Stimulated activated CD4-positive, alpha-beta T cell treated with anti-CD3 and anti-CD28 coated beads, TNF-alpha, amount 100 ng/mL, for 1 hour (primary cell): ENCODE measurements at regions not wholly inside any gene's neighbourhood (a gene's known extent, or its start where the extent isn't known, plus 50 kb on each side); places are given as distances from the start of the nearest gene placed in this dataset.

Experiments used
- DNase-seq, 3 donors: peaks; one replicate each; pipeline ENCODE4 v3.0.0-alpha.2; 2020; ENCODE audit warnings: low read depth in 3 of 3, low spot score in 1 of 3

DNA sequence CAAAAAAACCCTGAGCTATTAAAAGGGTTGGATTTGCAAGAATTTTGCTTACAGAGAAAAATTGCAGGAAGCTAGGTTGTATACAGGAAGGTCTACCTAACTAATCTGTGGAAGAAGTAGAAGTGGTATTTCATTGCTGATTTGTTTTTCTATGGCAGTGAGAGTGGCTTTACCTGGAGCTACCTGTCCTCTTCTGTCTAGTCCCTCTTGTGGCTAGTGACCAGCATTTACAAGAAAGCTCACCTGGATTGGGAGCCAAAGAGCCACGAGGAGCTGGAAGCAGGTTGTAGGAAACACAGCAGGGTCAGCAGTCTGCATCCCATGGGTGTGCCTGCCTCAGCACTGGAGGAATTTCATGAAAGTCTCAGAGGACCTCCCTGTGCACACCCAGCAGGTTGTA is 120.3 kb upstream of the RALGAPA2 start:
- DNase-seq = no peak

DNA sequence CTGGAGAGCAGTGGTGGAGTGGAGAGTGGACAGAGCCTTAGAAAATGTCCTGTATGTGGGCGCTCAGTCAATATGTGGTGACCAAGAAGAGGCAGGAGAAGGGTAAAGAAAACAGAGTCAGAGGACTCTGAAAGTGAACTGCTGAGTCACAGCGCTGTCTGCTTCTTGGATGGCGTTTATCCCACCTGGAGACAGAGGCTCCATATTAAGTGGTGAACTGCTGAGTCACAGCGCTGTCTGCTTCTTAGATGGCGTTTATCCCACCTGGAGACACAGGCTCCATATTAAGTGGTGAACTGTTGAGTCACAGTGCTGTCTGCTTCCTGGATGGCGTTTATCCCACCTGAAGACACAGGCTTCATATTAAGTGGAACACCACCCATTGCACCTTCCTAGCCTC is 119.3 kb upstream of the RALGAPA2 start:
- DNase-seq = no peak

DNA sequence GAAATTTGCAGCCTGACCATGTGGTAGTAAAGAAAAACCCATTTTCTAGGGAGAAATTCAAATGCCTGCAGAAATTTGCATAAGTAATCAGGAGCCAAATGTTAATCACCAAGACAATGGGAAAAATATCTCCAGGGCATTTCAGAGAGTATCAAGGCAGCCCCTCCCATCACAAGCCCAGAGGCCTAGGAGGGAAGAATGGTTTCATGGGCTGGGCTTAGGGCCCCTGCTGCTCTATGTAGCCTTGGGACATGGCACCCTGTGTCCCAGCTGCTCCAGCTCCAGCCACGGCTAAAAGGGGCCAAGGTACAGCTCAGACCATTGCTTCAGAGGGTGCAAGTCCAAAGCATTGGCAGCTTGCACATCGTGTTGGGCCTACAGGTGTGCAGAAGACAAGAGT is 117.2 kb upstream of the RALGAPA2 start:
- DNase-seq = no peak

DNA sequence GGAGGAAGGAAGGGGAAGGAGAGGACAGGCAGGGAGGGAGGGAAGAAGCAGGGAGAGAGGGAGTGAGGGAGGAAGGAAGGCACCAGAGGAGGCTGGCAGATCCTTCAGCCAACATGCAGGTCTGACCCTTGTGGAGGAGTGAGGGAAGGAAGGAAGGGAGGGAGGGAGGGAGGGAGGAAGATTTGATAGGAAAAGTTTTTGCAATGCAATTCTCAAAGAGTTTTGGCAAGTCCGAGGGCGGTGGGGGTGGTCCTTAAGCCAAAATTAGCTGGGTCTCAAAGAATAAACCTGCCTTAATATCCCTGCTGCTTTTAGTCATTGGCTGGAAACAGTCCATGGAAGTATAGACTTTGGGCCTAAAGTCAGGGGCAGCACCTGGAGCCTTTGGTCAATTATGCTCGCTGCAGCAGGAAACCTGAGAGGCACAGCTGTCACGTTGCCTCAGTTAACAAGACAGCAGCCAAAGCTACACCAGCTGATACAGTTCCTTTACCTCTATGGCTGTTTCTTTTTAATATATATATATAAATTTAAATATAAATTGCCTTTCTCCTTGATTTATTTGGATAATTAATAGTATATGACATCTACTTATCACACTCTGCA is 115.7 kb upstream of the RALGAPA2 start:
- DNase-seq = no peak

DNA sequence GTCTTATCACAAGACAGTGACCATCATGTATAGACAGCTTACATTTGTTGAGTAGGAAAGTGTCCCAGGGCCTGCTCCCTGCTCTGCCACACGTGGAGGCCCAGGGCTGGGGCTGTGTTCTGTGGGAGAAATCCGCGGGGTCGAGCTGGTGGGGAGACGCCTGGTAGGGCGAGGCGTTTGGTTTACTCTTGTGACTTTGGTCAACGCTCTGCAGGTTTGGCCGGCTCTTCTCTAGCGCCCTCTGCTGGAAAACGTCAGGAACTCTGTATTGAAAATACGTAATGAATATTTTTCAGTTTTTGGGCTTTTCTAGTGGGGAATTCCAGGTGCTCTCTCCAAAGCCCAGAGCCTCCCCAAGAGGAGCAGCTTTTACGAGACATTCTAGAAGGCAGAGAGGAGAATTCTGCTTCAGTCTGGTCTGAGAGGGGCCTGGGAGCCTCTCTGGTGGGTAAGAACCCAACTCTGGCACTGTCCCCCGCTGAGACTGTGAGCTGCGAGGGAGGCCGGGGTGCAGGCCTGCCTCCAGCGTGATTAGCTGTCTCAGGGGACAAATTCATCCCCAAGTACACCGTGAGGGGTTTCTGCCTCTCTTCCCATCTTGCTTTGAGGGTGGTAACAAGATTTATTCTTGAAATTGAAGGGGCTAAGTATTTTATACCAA is 112.6 kb upstream of the RALGAPA2 start:
- peak in 2 of 3 donors; percentile 4 to 7 for DNase-seq

DNA sequence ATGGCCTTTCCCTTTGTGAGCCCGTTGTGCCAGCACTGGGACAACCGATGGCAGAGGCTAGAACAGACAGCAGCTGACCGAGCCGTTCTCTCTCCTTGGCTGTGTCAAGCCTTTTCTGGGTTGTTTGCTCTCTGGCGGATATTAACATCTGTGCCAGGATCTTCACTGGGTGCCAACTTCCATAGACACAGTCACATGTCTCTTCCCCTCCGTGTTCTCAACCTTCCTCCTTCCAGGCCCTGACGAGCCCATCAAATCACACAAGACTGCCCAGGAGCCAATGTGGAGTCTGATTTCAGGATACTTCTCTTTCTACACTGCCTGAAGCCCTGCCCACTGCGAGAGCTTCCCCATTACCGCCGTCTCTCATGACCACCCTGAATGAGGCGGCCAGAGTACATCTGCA is 111.0 kb upstream of the RALGAPA2 start:
- no peak for DNase-seq

DNA sequence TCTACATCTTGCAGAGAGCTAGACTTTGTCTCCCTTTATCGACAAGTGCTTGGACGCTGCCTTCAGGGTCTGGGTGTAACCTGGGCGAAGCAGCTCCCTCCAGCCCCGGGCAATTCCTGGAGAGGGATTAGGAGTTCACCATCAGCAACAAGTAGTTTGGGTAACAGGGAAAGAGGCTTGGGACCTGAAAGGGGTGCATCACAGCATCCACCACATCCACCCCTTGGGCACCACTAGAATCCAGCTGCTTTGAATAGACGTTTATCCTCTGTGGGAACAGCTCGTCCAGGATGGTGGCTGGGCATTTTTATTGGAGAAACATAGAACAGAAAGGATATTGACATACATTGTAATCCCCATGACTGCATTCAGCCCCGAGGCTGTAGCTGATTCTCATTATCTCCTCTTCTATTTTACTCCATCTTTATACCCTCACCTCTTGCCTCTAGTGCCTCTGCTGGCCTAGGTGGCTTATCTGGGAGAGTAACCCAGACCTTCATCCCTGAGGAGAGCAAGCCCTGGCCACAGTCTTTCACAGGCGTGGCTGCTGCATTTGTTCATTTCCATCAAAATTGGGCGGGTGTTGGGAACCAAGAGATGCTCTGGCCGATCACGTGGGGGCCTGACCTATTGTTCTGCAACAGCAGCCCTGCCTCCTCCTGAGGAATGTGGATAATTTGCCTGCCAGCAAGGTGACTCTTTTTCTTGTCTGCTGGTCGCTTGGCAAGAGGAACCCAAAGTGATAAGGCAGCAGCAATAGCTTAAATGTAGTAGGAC is 109.2 kb upstream of the RALGAPA2 start:
- no peak for DNase-seq

DNA sequence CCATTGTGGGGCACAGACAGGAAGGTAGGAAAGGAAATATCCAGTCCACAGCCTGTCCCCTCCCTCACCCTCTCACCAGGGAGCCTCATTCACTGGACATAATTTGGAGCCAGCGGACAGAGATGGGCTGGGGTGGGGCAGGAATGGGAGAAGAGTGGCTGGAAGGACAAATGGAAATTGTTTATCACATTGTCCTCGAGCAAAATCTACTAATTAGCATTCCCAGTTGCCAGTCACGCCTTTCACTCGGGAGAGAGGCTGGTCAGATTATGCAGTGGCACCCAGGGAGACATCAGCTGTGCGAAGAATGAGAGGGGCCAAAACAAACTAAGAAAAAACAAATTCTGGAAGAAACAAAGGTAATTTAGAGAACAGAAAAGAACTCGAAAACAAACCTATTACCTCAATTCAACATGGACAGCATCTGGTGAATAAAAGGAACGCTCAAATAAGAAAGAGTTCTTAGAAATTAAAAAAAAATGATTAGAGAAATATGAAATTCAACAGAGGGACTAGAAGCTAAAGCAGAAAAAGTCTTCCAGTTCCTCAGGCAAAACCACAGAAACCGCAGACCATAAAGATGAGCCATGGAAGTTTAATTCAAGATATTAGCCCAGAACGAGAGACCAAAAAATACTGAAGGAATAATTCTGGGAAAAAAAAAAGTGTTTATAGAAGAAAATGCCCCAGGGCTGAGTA is 108.5 kb upstream of the RALGAPA2 start:
- no peak for DNase-seq

DNA sequence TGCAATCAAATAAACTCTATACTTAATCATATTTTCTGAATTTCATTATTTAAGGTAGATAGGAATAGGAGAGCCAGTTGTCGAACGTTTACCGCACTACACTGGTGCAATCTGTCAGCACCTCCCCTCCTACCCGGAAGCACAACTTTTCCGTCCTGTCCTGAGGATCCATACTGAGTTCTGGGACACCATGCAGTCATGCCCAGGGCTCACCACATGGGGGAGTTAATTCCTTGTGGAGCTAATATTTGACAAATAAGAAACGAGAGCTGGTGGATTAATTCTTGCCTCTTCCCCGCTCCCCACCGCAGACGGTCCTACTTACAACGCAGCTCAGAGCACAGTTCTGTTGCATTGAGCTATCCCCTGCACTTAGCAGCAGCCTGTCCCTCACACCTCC is 107.7 kb upstream of the RALGAPA2 start:
- DNase-seq = no peak

DNA sequence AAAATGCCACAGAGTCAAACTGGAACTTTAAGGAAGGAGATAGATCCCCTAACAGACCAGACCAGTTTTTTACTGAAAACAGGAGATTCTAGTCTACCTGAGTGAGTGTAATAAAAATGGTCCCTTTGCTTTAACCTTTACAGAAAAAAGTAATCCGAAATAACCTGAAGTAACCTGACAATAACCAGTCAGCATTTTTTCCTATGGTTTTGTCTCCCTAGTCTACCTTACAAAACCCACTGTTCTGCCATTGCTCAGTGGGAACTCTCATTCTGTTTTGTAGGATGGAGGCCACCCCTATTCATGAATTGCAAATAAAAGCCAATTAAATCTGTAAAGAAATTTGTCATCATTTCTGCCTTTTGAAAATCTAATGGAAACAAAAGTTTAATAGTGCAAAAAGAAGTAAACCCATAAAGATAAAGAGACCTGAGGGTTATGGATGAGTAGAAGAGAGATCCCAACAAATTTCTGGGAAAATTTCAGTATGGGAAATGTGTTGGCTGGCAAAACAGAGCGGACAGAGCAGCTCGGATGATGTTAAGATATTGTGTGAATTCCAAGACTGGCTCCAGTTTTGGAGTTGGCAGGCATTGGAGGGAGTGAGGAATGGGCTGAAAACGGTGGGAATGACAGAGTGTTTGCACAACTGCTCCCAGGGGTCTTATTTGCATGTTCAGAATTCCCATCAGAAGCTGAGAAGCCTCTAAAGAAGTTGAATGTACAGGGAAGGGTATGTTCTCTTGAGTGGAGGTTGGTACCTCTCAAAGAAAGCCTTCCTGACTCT is 104.7 kb upstream of the RALGAPA2 start:
- DNase-seq = no peak

DNA sequence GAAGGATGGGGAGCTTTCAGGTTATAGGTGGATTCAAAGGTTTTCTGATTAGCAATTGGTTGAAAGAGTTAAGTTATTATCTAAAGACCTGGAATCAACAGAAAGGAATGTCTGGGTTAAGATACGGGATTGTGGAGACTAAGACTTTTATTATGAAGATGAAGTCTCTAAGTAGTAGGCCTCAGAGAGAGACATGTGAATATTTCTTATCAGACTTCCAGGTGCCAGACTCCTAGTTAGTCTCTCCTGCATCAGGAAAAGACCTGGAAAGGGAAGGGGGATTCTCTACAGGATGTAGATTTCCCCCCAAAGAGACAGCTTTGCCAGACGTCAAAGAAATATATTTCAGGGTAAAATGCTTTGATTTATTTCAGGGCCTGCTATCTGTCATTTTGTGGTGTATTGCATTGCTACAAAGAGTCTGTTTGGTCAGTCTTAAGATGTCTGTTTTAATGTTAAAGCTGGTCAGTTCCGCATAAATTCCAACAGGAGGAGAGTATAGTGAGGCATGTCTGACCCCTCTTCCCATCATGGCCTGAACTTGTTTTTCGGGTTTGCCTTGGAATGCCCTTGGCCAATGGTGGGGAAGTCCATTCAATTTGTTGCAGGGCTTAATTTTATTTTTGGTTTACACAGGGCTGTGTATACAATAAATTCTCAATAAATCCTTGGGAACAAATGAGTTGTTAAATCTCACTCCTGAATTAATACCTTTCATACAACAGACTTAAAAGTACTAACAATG is 103.4 kb upstream of the RALGAPA2 start:
- no peak for DNase-seq

DNA sequence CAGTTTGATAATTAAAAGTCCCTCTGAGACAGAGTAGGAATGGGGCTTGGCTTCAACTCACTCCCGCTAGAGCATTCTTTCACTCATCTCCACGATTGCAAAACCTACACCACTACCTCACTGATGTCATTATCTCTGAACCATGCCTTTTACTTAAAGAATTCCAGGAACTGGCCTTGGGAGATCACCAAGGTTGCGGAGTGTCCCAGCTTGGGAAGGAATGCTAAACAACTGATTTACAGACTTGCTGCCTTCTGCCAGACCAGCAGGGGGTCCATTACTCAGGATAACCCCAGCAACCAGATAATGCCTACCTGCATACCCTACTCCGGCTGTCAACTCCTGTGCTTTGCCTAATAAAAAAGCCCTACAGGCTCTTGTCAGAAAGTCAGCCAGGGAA is 102.2 kb upstream of the RALGAPA2 start:
- no peak for DNase-seq

DNA sequence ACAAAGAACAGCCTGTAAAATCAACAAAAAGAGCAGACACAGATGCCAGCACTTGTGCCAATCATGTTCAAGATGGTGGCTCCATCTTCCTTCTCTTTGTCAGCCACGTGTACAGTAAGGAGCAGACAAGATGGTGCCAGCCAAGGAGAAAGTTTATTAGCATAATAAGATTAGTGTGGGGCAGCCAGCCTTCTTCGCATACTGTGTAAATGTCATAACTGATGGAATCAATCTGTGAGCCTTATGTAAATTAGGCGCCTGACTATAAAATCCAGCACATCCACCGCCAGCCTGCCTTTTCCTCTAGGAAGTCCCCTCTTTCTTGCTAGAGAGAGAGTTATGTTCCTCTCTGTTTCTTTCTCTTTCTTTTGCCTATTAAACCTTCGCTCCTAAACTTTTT is 99.7 kb upstream of the RALGAPA2 start:
- DNase-seq = no peak

DNA sequence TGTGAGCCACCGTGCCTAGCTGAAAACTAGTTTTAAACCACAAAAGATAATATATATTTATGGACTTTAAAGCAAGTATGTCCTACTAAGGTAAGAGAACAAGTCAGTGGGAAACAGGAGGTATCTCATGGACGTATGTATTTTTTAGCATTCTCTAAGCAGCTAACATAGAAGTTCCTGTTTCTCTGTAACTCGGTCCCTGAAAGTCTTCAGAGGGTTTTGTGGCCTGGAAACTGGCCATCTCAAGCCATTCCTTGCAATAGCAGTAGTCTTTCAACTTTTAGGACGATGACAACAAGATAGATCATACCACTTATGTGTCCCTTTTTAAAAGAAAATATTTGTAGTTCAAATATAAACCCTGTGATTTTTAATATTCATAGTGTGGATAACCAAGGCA is 95.6 kb upstream of the RALGAPA2 start:
- DNase-seq = no peak

DNA sequence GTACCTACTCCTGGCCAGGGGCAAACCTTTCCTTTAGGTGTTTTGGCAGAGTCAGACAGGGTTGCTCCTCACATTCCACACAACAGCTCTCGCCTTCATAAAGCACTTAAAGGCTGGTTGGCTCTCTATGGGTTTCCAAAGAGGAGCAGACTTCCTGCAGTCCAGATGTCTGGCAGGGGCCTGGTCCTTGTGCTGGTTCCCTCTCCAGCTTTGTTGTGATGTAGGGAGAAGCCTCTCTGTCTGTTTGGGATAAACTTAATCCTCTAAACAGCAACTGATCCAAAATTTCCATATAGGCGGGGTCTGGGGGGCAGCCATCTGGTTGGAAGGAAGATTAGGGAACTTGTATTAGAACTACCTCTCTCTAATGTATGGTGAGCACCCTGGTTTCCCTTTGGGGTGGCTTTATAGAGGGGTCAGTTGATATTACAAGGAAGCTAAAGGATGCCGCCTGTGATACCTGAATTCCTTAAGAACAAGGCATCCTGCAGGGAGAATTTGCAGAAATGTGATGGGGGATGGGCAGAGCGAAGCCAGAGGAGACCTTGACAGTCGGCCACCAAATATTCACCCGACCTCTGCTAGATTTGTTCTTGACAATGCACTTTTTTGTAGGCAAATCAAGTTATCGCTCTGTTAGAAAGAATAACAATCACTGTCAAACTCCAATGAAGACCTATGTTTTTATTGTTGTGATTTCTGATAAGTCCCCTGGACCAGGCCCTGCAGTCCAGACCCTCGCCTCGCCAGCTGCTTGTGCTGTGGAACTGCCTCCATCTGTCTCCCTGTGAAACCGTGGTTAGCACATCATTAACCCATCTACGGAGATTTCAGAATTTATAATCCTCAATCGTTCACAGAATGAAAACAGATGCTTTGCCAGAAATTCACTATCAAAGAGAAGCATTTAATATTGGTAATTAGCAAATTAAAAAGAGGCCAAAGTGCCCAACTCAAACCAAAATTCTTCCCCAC is 94.0 kb upstream of the RALGAPA2 start:
- no peak for DNase-seq

DNA sequence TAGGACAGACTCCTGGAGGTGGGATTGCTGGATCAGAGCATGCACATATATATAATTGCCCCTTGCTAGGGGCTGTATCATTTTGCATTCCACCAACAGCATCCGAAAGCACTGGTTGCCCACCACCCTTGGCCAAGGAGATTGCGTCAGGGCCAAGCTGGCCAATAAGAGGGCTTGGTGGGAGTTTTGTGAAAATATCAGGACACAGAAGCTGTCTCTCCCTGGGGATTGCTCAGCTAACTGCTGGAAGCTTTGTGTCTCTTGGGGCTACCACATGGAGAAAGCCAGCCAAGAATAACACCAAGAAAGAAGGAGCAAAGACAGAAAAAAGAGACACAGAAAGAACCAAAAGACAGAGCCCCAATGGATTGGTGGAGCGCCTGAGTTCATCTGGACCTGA is 90.6 kb upstream of the RALGAPA2 start:
- DNase-seq = no peak

DNA sequence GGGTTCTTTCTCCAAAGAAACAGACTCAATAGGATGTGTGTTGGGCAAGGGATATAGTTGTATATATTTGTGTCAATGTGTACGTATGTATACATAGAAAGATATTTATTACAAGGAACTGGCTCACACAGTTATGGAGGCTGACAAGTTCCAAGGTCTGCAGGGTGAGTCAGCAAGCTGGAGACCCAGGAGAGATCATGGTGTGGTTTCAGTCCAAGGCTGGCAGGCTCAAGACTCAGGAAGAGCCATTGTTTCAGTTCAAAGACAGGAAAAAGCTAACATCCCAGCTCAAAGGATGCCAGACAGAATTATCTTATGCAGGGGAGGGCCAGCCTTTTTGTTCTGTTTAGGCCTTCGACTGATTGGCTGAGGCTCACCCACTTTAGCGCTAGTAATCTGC is 89.9 kb upstream of the RALGAPA2 start:
- no peak for DNase-seq

DNA sequence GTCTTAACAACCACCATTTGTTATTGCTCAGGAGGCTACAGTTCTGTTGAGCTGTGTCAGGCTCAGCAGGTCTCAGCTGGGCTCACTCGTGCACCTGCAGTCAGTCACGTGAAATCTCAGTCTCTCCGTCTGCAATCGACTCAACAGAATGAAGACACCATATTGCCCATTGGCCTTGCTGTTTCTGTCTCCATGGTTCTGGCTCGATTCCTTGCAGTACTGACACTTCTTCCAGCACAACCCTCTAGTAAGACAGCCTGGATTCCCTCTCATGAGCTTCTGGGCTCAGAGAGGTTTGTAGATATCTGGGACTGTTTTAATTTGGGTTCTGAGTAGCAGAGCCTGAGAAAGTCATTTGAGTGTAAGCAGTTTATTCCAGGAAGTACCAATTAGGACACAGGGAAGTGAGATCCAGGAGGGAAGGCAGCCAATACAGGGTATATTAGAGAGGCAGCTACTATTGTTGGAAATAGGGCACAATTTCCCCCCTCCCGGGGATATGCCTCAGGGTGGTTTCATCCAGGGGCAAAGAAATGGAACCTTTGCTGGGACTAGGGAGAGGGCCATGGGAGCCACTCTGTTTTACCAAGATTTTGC is 87.4 kb upstream of the RALGAPA2 start:
- no peak for DNase-seq
